Activated CD4-positive, alpha-beta T cell treated with anti-CD3 and anti-CD28 coated beads, Interleukin-2, Interleukin-6, amounts not matched to agents 100 ng/mL and 50 ng/mL, durations not matched to agents 16 hours and 8 hours (primary cell): ENCODE measurements at regions not wholly inside any gene's neighbourhood (a gene's known extent, or its start where the extent isn't known, plus 50 kb on each side); places are given as distances from the start of the nearest gene placed in this dataset.

Source experiments
- DNase-seq: peaks from one replicate; pipeline ENCODE4 v3.0.0-alpha.2; 2020

DNA sequence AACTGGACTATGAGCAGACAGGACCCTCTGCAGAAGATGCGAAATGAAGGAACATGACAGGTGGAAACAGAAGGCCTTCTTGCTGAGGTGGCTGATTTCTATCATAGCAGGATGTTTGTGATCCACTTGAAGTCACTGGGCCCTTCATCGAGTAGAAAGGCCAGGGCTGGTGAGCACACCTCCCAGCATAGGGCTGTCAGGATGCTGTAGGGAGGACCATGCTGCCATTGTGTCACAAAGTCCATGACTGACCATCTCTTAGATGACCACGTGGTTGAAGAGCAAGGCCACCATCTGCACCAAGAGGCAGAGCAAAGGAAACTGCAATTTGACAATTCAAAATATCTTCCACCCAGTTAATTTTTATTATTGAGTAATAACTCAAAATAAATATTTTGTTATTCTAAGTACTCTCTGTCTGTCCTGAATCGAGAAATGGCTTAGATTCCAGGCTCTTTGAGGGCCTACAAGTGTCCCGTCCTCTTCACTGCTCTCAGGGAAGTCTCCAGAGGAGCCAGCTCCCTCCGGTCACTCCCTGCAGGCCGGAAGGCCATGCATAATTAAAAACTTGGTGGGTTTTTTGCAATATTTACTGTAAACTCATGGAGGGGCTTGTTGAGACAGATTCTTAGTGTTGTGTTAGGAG, 249.3 kb upstream of the ZMIZ1 start:
- no peak for DNase-seq

DNA sequence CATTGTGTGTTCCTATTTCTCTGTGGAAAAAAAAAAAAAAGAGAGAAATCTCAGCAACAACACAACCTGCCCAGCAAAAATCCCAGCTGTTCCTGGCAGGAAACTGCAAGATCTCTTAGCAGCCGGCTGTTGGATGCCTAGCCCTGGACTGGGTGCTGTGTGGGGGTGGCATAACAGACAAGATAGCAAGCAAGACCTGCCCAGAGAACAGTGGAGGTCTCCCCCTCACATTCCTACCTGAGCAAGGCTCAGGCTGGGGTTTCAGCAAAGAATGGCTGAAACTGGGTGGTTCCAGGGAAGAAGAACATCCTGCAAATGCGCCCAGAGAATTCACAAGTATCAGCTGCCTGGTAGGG, 248.8 kb upstream of the ZMIZ1 start:
- no peak for DNase-seq

DNA sequence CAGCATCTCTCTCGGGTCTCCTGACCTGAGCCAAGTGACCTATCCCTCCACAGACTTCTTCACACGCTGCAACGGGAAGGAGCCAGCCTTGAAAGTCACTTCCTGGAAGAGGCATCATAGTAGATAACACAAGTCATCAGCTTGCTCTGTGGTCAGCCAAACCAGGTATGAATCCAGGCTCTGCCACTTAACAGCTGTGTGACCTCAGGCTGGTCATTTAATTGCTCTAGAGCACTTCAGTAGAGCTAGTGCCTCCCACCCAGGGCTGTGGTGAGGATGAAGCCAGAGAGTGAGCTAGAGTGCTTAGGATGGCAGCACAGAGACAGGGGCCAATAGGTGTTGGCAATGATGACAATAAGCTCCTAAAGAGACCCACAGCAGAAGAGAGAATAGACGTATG, 247.7 kb upstream of the ZMIZ1 start:
- DNase-seq: no peak

DNA sequence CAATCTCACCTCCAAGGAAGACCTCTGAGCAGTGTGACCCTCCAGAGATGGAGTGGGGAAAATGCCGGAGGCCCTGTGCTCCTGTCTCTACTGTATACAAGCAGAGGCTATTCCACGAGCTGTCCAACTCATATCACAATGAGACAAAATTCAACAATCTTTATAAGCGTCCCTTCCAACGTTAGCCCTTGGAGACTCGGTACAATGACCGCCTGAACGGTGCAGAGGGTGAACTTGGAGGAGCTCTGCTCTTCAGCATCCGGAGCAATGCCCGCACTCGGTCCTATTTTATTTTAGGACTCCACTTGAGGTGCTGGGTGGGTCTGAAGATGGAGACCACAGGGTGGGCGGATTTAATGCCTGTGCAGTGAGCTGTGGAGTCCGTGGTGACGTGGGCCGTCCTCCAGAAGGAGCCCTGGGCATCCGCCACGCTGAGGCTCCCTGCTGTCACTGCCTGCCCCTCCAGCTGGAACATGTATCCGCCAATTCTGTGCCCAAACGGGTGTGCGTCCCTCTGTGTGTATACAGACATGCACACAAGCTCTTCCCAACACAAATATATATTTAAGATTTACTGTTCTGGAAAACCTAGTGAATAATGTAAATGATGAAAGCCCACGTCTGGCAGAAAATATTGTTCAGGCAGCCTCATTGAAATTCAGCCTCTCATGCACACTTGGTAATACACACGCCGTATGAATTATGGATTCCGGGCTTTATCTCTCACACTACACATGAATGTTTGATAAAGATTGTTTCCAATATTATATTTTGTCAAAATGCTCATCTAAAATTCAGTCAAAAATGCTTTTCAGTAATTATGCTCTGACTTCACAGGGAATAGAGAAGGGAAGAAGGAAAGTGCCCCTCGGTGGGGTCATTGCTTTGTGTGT, 239.9 kb upstream of the ZMIZ1 start:
- no peak for DNase-seq

DNA sequence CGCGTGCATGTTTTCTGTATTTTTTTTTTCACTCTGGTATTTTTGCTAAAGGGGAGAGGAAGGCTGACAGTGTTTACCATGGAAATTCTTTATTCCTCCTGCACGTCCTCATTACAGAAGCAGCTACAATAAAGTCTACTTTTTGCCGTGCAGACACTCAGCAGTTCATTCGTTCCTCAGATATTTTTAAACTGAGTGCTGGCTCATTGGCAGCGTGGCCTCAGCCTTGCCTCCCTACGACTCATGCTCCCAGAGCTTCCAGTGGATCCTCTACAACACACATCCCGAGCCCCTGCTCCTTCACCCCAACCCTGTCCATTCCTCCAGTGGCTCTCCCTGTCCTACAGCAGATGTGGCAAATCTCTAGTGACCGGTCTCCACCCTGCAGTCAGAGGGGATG, 239.2 kb upstream of the ZMIZ1 start:
- no peak for DNase-seq

DNA sequence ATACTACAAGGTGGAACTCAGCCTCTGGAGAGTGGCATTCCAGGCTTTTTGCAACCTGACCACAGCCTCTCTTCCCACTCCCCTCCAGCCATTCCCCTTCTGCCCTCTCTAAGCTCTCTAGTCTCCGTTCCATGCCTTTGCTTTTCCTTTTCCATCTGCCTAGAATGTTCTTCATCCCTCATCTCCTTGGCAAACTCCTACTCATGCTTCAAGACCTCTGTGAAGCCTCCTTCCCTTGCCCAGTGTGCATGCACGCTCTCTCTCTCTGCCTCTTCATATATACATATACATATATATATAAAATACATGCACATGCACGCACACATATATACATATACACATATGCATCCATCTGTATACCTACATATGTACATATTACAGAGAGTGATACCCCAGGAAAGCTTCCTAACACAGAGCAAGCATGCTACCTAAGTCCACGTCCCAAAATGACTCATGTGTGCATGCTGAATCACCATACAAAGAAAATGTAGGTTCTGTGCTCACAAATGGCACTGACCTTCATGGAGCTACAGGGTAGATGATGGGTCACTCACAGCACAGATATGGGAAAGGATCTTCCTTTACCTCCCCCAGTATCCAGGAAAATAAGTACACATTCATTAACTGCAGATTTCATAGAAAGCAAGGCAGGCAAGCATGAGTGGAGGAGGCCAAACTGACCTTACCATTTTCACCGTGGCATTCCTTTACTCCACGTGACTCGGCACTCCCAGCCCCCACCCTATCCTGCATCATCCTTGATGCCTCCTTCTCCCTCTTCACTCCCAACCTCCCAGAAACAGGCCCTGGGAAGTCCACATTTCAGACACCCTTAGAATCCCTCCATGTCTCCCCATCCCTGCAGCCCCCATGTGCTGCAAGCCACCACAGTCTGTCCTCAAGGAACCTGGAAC, 238.4 kb upstream of the ZMIZ1 start:
- no peak for DNase-seq

DNA sequence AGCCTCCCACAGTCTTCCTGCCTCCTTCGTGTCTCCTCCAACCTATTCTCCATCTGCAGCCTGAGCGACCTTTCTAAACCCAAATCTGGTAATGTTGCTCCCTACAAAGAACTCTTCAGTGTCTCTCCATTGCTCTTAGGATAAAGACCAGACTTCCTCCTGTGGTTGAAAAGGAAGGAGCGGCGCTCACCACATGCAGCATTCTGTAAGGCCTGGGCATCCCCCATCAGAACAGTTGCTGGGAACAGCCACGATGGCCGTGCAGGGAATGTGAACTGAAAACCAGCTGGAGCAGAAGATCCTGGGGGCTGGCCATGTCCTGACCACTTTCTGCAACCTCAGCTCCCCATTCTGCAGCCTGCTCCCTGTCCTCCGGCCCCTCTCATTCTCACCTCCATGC, 237.8 kb upstream of the ZMIZ1 start:
- DNase-seq: no peak

DNA sequence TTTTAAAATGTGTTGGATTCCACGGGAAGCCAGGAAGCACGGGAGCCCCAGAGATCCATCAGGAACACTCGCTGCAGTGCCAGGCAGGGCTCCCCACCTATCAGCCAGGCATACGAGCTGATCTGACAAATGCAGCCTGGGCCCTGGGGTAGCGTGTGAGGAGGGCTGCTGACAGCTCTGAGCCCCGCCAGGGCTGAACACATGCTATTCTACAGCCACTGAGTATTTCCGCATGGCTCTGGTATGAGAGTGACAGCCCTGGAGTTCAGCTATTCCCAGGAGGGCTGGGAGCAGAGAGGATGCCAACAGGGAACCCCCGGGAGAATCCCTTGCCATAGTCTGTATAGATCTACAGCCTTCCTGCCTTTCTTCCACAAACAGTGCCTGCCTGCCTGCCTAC, 237.3 kb upstream of the ZMIZ1 start:
- DNase-seq: no peak

DNA sequence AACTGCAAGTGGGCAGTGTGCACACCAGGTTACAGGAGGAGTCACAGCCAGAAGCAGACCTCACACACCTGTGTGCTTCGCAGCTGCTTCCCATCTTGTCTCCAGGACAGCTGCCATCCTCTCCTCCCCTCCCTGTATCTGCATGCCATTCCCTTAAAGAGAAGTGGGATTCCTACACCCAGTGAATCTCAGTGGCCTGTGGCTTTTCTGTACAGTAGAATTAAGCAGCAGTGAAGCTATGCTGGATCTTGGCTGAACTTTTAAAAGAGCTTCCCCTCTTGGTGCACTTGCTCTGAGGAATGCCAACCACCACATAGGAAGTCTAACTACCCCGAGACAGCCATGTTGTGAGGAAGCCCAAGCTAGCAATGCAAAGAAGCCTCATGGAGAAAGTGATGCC, 236.5 kb upstream of the ZMIZ1 start:
- DNase-seq: no peak

DNA sequence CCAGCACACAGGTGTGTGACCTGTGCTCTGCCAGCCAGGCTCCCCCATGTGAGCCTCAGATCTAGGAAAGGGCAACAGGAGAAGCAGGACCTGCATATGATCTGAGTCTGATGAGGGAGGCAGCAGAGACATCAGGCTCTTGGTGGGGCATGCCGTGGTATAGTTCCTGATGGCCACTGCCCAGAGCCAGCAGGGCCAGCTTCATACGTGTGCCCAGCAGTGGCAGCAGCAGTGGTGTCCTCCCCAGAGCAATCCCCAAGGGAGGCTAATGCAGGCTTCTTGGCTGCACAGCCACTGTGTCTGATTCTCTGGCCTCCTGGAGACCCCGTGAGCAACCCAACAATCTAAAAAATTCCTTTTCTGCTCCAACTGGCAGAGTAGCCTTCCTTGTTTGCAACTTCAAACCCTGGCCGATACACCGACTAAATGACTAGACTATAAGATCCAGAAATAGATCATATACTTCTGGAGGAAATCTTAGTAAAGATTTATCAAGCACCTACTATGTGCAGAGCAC, 230.6 kb upstream of the ZMIZ1 start:
- DNase-seq: no peak

DNA sequence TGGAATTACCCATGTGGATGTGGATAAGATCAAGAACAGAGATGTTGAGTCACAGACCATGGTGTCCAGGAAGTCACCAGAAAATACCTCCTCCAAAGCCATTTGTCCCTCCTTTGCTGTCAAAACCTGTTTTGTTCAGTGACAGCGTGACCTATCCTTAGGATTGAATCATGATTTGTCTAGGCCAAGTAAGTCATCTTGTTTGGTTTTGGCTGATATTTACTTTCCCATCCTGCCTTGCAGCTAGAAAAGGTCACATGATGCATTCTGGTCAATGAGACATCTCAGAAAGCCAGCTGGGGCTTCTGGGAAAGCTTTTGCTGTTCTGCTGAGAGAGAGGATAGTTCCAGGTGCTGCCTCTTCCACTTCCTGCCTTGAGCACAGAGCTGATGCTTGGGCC, 225.3 kb upstream of the ZMIZ1 start:
- DNase-seq: no peak

DNA sequence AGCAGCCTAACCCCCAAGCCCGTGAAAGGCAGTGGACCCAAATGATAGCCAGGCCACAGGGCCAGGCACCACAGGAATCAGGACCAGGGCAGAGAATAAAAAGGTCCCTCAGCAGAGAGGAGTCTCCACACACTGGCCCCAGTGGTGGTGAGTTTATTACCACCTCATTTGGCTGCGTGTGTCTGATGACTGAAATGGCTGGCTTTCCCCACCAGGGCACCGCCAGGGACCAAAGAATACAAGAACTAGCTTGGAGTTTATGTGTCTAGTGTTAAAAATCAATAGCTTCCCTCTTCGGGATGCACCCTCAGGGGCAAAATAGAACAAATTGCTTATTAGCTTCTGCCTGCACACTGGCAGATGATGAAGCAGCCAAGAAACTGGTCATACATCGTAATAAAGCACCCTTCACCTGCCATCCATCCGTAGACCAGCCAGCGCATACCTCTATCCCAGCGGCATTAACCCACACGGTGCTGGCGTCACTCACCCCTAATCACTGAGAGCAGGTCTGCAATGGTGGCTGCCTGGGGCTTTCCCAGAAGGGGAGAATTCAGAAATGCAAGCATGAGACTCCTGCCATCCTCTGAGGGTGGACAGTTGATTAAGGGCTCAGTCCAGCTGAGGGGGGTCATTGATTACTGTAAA, 223.7 kb upstream of the ZMIZ1 start:
- no peak for DNase-seq

DNA sequence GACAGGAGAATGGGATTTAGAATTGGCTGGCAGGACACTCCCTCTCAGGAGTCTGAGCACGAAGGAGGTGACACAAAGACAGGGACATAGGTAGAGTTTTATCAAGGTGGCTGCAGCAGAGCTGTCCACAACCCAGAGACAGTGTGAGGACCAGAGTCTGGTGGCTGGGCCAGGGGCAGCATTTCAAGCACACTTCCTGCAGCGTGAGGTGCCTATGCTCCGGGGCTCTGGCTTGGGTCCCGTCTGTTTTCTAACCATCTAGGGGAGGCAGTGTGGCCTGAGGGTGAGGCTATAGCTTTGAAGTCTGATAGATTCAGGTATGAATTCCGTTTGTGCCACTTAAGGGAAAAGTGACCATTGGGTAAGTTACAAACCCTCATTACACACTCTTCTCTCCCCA, 222.7 kb upstream of the ZMIZ1 start:
- DNase-seq: no peak

DNA sequence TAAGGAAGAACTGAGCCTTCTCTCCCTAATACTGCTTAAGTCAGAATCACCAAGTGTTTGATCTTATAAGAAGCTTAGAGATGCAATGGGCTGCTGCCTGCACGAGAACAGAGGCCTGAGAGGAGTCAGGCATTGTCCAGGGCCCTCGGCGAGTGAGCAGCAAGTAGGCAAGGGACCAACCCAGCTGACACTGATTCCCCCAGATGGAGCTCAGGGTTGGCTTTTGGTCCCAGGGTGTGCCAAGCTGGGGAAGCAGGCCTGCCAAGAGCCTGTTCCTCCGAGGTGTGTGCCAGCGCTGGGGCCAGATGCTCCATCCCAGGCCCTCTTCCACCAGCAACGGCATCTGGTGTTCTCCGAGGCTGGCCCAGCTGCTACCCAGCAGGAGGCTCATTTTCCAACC, 222.0 kb upstream of the ZMIZ1 start:
- no peak for DNase-seq

DNA sequence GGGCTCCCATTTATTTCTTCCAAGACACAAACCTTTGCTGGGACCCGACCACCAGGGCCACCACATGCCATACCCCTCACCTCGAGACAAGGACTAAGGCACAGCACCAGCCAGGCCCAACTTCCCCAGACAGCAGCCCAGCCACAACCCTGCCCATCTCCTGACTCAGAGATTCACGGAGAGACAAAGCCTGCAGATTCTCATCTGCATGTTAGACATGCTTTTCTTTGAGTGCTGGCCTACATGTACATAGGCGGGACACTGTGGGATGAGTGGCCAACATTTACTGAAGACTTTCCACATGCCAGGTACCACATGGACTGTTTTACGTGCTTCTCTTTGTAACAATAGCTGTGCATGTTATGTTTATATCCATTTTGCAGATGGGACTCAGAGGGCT, 221.3 kb upstream of the ZMIZ1 start:
- DNase-seq: no peak

DNA sequence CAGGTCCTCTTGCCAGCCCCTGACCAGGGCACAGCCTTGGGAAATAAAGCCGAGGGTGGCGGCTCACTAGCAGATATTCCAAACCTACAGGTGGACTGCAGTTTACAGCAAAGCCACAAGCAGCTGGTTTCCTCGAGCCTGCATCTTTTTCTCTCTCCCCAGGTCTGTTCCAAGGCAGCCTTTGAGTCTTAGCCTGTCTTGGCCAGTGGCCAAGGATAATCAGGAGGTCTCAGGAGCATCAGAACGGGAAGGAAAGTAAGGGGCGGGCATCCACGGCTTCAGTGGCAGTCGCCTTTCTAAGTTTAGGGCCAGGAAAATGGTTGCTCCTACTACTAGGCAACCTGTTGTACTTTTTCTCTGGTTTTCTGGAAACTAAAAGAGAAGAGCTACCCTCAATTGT, 219.7 kb upstream of the ZMIZ1 start:
- no peak for DNase-seq

DNA sequence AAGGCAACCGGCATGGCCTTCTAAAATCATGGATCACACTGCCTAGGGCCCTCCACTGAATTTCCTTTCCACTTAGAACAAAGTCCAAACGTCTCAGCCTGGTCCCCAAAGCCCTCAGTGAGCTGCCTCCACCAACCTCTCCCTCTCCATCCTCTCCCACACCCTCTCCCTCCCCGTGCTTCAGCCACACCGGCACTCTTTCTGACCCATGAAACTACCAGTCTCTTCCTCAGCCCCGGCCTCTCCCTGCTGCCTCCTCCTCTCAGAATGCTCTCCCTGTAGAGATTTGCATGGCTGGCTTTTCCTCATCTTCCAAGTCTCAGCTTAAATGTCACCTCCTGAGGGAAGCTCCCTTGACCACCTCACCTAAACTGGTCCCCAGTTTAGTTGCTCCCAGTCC, 219.0 kb upstream of the ZMIZ1 start:
- no peak for DNase-seq

DNA sequence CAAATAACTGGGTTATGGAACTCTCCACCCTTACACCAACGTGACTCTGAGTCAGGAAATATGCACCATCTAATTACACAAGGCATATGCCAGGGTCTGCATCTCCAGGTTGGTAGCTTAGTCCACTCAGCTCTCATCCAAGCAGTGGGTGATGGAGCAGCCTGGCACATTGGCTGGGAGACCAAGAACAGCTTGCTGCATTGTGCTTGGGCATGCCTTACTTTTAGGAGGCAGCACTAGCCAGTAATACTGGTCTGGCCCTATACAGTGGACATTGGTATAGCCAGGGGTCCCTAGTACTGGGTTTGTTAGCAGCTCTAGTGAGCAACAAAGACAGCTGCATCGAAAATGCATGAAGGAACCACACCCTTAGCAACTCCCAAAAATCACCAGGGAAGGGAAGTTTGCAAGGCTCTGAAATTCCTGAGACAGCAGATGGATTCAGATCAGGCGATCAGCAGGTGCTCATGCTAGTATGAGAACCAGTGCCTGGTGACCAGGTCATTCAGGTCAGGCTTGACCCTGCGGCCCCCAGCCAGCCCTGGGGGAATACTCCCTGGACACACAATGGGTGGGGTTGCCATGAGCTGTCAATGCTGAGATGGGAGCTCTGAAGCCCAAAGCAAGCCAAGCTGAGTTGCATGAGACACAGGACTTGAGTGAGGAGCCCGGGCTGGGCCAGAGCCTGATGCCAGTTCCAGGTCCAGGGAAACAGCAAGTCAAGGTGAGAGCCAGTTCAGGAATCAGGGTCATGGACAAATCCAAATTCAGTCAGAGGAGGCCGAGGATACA, 217.9 kb upstream of the ZMIZ1 start:
- DNase-seq: no peak

DNA sequence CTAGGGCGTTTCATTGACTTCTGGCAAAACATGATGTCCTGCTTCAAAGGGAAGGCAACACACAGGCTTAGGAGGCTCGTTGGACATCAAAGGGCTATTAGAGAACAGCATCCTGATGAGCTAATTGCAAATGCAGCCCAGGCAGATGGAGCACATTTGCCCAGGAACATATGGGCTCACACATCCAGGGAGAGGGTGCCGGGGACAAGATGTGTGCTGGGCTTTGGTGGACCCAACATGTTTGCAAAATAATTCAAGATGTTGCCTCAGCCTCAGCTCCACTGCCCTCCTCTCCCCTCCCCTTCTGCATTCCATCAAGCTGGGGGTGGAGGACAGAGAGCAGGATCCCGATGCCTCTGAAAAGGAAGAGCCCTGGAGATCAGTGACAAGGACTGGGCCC, 217.1 kb upstream of the ZMIZ1 start:
- no peak for DNase-seq

DNA sequence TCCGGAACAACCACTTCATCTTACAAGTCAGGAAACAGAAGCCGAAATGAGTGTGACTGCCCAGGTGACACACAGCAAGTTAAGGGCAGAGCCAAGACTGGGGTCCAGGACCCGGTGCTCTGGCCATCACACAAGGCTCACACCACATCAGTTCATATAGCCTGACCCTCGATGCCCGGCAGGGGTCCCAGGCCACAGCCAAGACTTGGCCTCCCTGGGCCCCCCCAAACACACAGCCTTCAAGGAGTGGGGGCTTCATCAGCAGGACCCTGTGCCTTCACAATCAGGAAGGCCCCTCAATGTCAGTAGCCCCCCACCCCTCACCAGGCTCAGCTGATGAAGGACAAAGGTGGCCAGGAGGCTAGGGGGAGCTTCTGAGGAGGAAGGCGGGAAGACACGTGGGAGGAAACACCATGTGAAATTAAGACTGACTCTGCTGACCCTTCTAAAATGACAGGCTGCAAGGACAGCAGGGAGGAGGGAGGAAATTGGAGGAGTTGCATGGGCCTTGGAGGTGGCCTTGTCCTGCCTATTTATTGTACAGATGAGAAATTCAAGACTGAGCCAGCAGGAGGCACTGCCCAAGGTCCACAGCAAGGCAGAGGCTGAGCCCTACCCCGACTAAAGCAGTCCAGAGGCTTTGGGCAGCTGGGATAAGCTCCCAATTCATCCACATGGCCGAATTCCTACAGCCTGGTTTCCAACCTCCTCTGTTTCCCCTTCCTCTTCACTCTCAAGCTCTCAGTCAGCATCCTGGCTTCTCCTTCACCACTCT, 216.1 kb upstream of the ZMIZ1 start:
- peak; percentile 4 for DNase-seq

DNA sequence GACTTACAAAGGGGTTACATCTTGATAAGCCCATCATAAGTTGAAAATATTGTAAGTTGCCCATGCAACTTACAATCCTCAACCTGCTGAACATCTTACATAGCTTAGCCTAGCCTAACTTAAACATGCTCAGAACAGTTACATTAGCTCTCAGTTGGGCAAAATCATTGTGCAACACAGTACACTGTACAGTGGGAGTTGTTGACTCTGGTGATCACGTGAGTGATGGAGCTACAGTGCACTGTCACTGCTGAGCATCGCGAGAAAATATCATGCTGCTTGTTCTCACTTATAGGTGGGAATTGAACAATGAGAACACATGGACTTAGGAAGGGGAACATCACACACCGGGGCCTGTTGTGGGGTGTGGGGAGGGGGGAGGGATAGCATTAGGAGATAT, 214.9 kb upstream of the ZMIZ1 start:
- DNase-seq: no peak
